Breast epithelium (tissue), 4 donors: ENCODE measurements at regions not wholly inside any gene's neighbourhood (a gene's known extent, or its start where the extent isn't known, plus 50 kb on each side); places are given as distances from the start of the nearest gene placed in this dataset.

ENCODE experiments used
- DNase-seq, 2 donors: peaks; one replicate each; pipeline ENCODE4 v3.0.0-alpha.2; 2019; ENCODE audit warnings: low spot score in 2 of 2
- H3K27ac ChIP-seq, 2 donors: fragments of 200-600 bp; sonication (generic) in 1 of 2; one replicate each; pipeline ENCODE4 v1.5.1; 2016 to 2019; ENCODE audit warnings: mild to moderate bottlenecking in 1 of 2
- H3K27me3 ChIP-seq, 2 donors: fragments of 200-600 bp; sonication (generic) in 1 of 2; one replicate each; pipeline versions ENCODE4 v1.5.1 to v1.6.0; 2017 to 2019; ENCODE audit warnings: control low read depth in 1 of 2, mild to moderate bottlenecking in 1 of 2
- H3K36me3 ChIP-seq: fragments of 200-600 bp; one replicate; pipeline ENCODE4 v1.5.1; 2019
- H3K4me1 ChIP-seq, 2 donors: fragments of 200-600 bp; sonication (generic); one replicate each; pipeline ENCODE4 v1.5.1; 2016 to 2019; ENCODE audit warnings: control low read depth in 1 of 2
- H3K4me3 ChIP-seq, 3 donors: fragments of 200-600 bp; sonication (generic); 1 replicate in 2 of 3; 2 replicates in 1 of 3; pipeline ENCODE4 v1.5.1; 2016 to 2019; ENCODE audit warnings: mild to moderate bottlenecking in 3 of 3, moderate library complexity in 2 of 3
- H3K9me3 ChIP-seq, 2 donors: fragments of 200-600 bp; sonication (generic) in 1 of 2; one replicate each; pipeline ENCODE4 v1.5.1; 2016 to 2019; ENCODE audit warnings: control low read depth in 1 of 2
- CTCF ChIP-seq, 3 donors: fragments of 450-650 bp; IDR thresholded peaks; one replicate each; pipeline ENCODE4 v1.5.1; 2016 to 2017; ENCODE audit warnings: antibody characterized with exemption in 3 of 3, mild to moderate bottlenecking in 3 of 3, moderate library complexity in 3 of 3
- POLR2A ChIP-seq: fragments of 450-650 bp; IDR thresholded peaks from one replicate; pipeline ENCODE4 v1.6.1; 2016; ENCODE audit warnings: antibody characterized with exemption, mild to moderate bottlenecking, moderate library complexity
- POLR2AphosphoS5 ChIP-seq, 3 donors: sonication (generic); formaldehyde crosslinking; IDR thresholded peaks; one replicate each; pipeline ENCODE4 v1.6.1; 2017; ENCODE audit warnings: antibody characterized with exemption in 3 of 3
- intact Hi-C: fragments of 100-400 bp; cut with DNase I; formaldehyde crosslinking; loops from one replicate; pipeline ENCODE4 v1.15.1; 2023; ENCODE audit warnings: low total_unique reads

- TF ChIP-seq POLR2A (no peak), CTCF (IDR thresholded peaks at IDR 0.05) (no peak)
- Histone ChIP-seq H3K9me3 (no peaks in the 10 kb centered on the region), H3K36me3 (no peaks in the 10 kb centered on the region), H3K4me3 (no peak overlapping the region), H3K27ac (no peak overlapping the region), H3K27me3 (no peaks in the 10 kb centered on the region), H3K4me1 (no peaks in the 10 kb centered on the region)
- intact Hi-C loops: no loop called here
- no peak for DNase-seq
Measured at GRCh38 chr1:168947041-168947440, 159.4 kb upstream of the ATP1B1 start.

DNA sequence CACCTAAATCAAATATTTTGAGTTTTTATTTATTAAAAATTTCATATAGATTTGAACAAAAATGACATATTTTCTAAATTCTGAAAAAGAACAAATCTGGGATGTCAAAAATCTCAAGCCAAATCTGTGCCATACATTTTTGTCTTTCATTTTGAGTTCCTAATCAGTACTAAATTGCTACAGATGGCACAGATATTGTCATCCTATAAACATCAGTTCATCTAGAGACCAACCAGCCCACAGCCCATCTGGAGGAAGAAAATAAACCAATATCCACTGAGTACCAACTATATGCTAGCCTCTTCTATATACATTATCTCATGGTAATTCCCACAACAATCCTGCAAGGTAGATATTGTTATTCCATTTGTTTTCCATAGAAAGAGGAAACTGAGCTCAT, 156.8 kb upstream of the ATP1B1 start:
- H3K4me3 ChIP-seq: no peak overlapping the region
- H3K4me1 ChIP-seq: no peaks in the 10 kb centered on the region
- no peaks in the 10 kb centered on the region for H3K27me3 ChIP-seq
- no peak overlapping the region for H3K27ac ChIP-seq
- TF ChIP-seq POLR2AphosphoS5 (IDR thresholded peaks at IDR 0.05) (no peak), CTCF (IDR thresholded peaks at IDR 0.05) (no peak), POLR2A (no peak)
- no peak for DNase-seq
- no peaks in the 10 kb centered on the region for H3K9me3 ChIP-seq
- H3K36me3 ChIP-seq: no peaks in the 10 kb centered on the region
- intact Hi-C loops: no loop called here

DNA sequence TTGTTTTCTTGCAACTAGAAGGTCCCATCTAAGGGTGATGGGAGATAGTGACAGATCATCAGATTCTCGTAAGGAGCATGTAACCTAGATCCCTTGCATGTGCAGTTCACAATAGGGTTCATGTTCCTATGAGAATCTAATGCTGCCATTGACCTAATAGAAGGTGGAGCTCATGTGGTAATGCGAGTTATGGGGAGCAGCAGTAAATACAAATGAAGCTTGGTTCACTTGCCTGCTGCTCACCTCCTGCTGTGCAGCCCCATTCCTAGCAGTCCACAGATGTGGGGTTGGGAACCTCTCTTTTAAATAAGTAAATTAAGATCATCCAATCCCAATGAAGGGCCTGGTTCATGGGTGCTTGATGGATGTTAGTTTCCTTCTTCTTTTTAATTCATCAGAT, 148.7 kb upstream of the ATP1B1 start:
- peaks cover 0 to 9% of the 10 kb centered on the region in 2 donors for H3K4me1 ChIP-seq
- no peak overlapping the region for H3K4me3 ChIP-seq
- H3K27ac ChIP-seq: no peak overlapping the region
- H3K36me3 ChIP-seq: no peaks in the 10 kb centered on the region
- no peaks in the 10 kb centered on the region for H3K9me3 ChIP-seq
- no peaks in the 10 kb centered on the region for H3K27me3 ChIP-seq
- no peak for DNase-seq
- intact Hi-C loops: no loop called here
- TF ChIP-seq CTCF (IDR thresholded peaks at IDR 0.05) (no peak), POLR2A (no peak), POLR2AphosphoS5 (IDR thresholded peaks at IDR 0.05) (no peak)

- Histone ChIP-seq H3K36me3 (no peaks in the 10 kb centered on the region), H3K4me1 (peaks cover 0 to 9% of the 10 kb centered on the region in 2 donors), H3K9me3 (no peaks in the 10 kb centered on the region), H3K27me3 (no peaks in the 10 kb centered on the region), H3K27ac (no peak overlapping the region), H3K4me3 (no peak overlapping the region)
- intact Hi-C loops: no loop called here
- TF ChIP-seq POLR2AphosphoS5 (IDR thresholded peaks at IDR 0.05) (no peak), CTCF (IDR thresholded peaks at IDR 0.05) (no peak), POLR2A (no peak)
- no peak for DNase-seq
Measured at GRCh38 chr1:168958562-168959289, 147.8 kb upstream of the ATP1B1 start.

GRCh38 chr1:168959382-168959781, 147.1 kb upstream of the ATP1B1 start:
- no peaks in the 10 kb centered on the region for H3K36me3 ChIP-seq
- no peaks in the 10 kb centered on the region for H3K9me3 ChIP-seq
- peaks cover 0 to 9% of the 10 kb centered on the region in 2 donors for H3K4me1 ChIP-seq
- no peak overlapping the region for H3K27ac ChIP-seq
- H3K27me3 ChIP-seq: no peaks in the 10 kb centered on the region
- intact Hi-C loops: no loop called here
- TF ChIP-seq POLR2A (no peak), POLR2AphosphoS5 (IDR thresholded peaks at IDR 0.05) (no peak), CTCF (IDR thresholded peaks at IDR 0.05) (no peak)
- DNase-seq: no peak
- H3K4me3 ChIP-seq: no peak overlapping the region
